SK-N-SH treated with all-trans-retinoic acid at 6 μM for 48 hours (cell line): ENCODE measurements at regions not wholly inside any gene's neighbourhood (a gene's known extent, or its start where the extent isn't known, plus 50 kb on each side); places are given as distances from the start of the nearest gene placed in this dataset.

Source experiments
- ARNTL ChIP-seq: fragments of 450-650 bp; formaldehyde crosslinking; IDR thresholded peaks from 2 replicates; pipeline ENCODE4 v1.5.0; 2020; ENCODE audit warnings: low read depth, mild to moderate bottlenecking, moderate library complexity, borderline replicate concordance
- CREB5 ChIP-seq: fragments of 250-450 bp; sonication (Bioruptor Pico); IDR thresholded peaks from 2 replicates; pipeline ENCODE4 v1.5.1; 2020; ENCODE audit warnings: low read depth, mild to moderate bottlenecking, moderate library complexity
- CSRNP3 ChIP-seq: fragments of 250-450 bp; sonication (Bioruptor Pico); IDR thresholded peaks from 2 replicates; pipeline ENCODE4 v1.5.1; 2021; ENCODE audit warnings: mild to moderate bottlenecking, moderate library complexity
- OSR1 ChIP-seq: fragments of 250-450 bp; sonication (Bioruptor Pico); IDR thresholded peaks from 2 replicates; pipeline ENCODE4 v1.8.0; 2022; ENCODE audit warnings: moderate library complexity, mild to moderate bottlenecking, inconsistent platforms
- PATZ1 ChIP-seq: fragments of 250-450 bp; sonication (Bioruptor Pico); IDR thresholded peaks from 2 replicates; pipeline ENCODE4 v1.8.0; 2020; ENCODE audit warnings: mild to moderate bottlenecking, moderate library complexity, borderline replicate concordance
- POU6F1 ChIP-seq: fragments of 250-450 bp; sonication (Bioruptor Pico); IDR thresholded peaks from 2 replicates; pipeline ENCODE4 v1.8.0; 2021; ENCODE audit warnings: low read depth, mild to moderate bottlenecking, moderate library complexity, borderline replicate concordance
- RARB ChIP-seq: fragments of 250-450 bp; sonication (Bioruptor Pico); IDR thresholded peaks from 2 replicates; pipeline ENCODE4 v1.8.0; 2021; ENCODE audit warnings: mild to moderate bottlenecking, moderate library complexity
- TOX ChIP-seq: fragments of 250-450 bp; sonication (Bioruptor Pico); IDR thresholded peaks from 2 replicates; pipeline ENCODE4 v1.8.0; 2021; ENCODE audit warnings: mild to moderate bottlenecking, moderate library complexity, borderline replicate concordance
- ZNF565 ChIP-seq: fragments of 450-650 bp; formaldehyde crosslinking; conservative IDR thresholded peaks from 2 replicates; pipeline ENCODE4 v1.5.0; 2020; ENCODE audit warnings: low read depth, mild to moderate bottlenecking, moderate library complexity
- ZNF70 ChIP-seq: fragments of 450-650 bp; formaldehyde crosslinking; IDR thresholded peaks from 2 replicates; pipeline ENCODE4 v1.5.0; 2020; ENCODE audit warnings: mild to moderate bottlenecking, moderate library complexity
- ZNF8 ChIP-seq: fragments of 450-650 bp; formaldehyde crosslinking; IDR thresholded peaks from 2 replicates; pipeline ENCODE4 v1.5.0; 2020; ENCODE audit warnings: mild to moderate bottlenecking, moderate library complexity

- TF ChIP-seq CREB5 (CRISPR knock-in tag) = no peak
- no peak for TF ChIP-seq PATZ1 (CRISPR knock-in tag)
- no peak for TF ChIP-seq TOX (CRISPR knock-in tag)
- no peak for TF ChIP-seq ZNF70 (CRISPR knock-in tag)
- no peak for TF ChIP-seq RARB
- no peak for TF ChIP-seq ZNF565
- no peak for TF ChIP-seq ARNTL (CRISPR knock-in tag)
- no peak for TF ChIP-seq OSR1 (CRISPR knock-in tag)
- no peak for TF ChIP-seq ZNF8 (CRISPR knock-in tag)
- TF ChIP-seq POU6F1 (CRISPR knock-in tag) = no peak
- TF ChIP-seq CSRNP3 (CRISPR knock-in tag) = no peak
Measured at GRCh38 chr13:47168618-47169017, 271.8 kb upstream of the HTR2A start.
